Right ventricle myocardium superior (tissue), 1 donor: ENCODE measurements at regions not wholly inside any gene's neighbourhood (a gene's known extent, or its start where the extent isn't known, plus 50 kb on each side); places are given as distances from the start of the nearest gene placed in this dataset.
A peak's percentile ranks its signal among the peaks of the same experiment; 100 is the strongest.
"Not testable (repeated sequence)": the region's sequence is repeated elsewhere in the genome, so short reads cannot be mapped to it uniquely, and the experiment has no call there.

ENCODE experiments used
- ATAC-seq: fragments of 200-7000 bp; cut with Tn5 transposase; one replicate; pipeline ENCODE4 v1.9.1; 2020; ENCODE audit warnings: mild to moderate bottlenecking; ENCODE audit not compliant: poor library complexity
- DNase-seq: peaks from one replicate; pipeline ENCODE4 v3.0.0-alpha.2; 2020
- intact Hi-C: fragments of 100-400 bp; cut with DNase I; formaldehyde crosslinking; loops from one replicate; pipeline ENCODE4 v1.11.2; 2022
- donor health status: DM: no; HTN: yes; CAD: no; lungs with severe emphysema.

DNA sequence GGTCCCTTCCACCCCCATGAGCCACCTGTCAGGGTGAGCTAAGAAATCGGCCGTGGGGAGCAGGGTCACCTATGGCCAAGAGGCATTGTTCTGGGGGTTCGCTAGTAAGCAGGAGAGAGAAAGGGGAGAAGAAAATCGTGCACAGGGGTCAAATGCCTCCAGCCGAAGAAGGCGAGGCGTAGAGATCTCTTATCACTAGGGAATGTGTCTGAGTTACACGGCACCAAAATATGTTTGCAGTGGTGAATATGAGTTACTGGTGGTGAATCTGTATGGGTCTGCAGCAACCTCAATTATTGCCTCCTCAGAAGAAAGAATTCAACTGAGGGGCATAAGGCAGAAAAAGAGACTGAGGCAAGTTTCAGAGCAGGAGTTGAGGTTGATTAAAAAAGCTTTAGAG, 54.2 kb upstream of the RABGAP1L start:
- ATAC-seq (no peak), DNase-seq (no peak)
- intact Hi-C loops, result no loop called here

DNA sequence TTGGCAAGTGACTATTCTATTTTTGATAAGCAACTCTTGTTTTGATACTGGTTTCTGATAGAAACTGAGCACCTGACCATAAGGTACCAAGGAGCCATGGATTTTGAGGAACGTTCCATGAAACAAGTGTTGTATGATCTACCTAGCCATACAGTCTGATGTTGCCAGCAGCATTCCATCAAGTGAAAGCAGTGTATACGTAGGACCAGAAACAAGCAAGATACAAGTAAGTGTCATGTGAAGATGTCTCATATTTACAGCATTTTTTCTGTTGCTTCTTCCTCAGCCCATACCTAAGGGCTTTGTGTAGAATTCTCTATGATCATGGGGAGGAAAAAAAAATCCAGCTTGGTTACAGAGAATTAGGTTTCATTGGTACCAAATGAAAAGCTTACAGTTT, 55.6 kb upstream of the RABGAP1L start:
- ATAC-seq (no peak), DNase-seq (no peak)
- intact Hi-C loops, result no loop called here

DNA sequence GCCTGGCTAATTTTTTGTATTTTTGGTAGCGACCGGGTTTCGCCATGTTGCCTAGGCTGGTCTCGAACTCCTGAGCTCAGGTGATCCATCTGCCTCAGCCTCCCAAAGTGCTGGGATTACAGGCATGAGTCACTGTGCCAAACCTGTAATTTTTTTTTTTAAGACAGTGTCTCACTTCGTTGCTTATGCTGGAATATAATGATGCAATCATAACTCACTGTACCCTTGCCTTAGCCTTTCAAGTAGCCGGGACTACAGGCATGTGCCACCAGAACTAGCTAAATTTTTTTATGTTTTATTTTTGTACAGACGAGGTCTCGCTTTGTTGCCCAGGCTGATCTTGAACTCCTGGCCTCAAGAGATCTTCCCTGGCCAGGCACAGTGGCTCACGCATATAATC, 57.3 kb upstream of the RABGAP1L start:
- ATAC-seq, intact Hi-C loops, DNase-seq: not testable (repeated sequence)

DNA sequence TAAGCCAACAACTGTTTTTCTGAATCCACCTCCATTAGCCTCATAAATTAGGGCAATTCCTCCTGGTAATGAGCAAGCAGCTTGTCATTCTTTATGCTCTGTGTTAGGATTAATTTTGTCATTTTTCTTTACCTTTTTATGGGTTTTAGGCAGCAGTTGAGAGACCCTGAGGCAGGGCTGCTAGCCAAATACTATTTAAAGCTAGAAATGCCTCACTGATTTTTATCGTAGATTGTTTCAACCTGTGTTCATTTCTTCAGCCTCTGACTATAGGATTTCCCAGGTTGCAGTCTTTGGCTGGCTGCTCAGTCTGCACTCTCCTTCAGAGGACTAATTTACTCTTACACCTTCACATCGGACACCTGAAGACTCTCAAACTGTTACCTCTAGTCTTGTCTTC, 61.9 kb upstream of the RABGAP1L start:
- DNase-seq (no peak), ATAC-seq (no peak)
- intact Hi-C loops, result loop anchor here (10.0 kb wide), 1 partner anchor 117 kb away; no protein-coding TSS in a partner anchor

DNA sequence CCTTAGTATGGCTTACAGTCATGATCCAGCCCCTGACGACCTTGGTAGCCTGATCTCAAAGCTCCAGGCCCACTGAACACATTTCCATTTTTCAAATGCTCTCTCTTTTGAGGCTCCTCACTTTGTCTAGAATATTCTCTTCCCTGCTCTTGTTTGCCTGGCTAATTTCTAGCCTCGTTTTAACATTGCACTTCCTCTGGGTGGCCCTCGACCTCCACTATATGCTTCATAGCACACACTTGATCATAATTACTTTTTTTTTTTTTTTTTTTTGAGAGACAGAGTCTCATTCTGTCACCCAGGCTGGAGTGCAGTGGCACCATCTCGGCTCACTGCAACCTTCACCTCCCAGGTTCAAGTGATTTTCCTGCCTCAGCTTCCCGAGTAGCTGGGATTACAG, 65.5 kb upstream of the RABGAP1L start:
- intact Hi-C loops, result loop anchor here (10.0 kb wide), 1 partner anchor 121 kb away; no protein-coding TSS in a partner anchor
- DNase-seq, result not testable (repeated sequence)
- peak; percentile 62 for ATAC-seq

DNA sequence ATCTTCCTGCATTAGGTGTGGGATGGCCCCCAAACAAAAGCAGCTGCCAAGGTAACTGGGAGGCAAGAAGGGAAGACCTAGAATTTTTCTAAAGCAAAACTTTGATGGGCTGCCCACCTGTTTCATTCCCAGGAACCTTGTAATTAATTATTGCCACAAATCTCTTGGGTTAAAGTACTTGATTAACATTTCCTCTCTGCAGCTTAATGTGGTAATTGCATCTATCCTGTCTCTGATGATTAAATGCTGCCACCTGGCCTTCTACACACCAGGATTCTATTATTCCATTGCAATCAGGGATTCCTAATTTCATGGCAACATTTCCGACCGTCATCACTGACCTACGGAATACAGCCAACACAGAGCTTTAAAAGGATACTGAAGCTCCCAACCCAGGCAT, 68.3 kb upstream of the RC3H1 start:
- no peak for ATAC-seq
- intact Hi-C loops, result loop anchor here (10.0 kb wide), 1 partner anchor 124 kb away; no protein-coding TSS in a partner anchor
- DNase-seq, result no peak

DNA sequence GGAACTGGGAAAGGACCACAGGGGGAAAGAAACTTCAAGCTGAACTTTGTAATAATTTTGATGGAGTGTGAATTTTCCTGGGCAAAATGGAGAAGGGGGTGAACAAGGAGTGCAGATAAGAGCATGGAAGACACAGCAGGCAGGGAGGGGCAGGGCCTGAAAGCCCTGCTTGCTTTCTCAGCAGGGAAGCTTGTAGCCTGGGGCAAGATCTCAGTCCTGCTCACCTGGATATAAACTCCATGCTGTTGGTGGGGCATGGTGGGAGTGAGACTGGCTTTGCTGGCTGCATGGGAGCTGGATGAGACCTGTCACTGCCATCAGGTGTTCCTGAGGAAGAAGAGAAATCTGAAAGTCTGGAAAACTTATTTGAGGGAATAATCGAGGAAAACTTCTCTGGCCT, 58.7 kb upstream of the RC3H1 start:
- ATAC-seq (no peak), DNase-seq (no peak)
- intact Hi-C loops, result no loop called here

DNA sequence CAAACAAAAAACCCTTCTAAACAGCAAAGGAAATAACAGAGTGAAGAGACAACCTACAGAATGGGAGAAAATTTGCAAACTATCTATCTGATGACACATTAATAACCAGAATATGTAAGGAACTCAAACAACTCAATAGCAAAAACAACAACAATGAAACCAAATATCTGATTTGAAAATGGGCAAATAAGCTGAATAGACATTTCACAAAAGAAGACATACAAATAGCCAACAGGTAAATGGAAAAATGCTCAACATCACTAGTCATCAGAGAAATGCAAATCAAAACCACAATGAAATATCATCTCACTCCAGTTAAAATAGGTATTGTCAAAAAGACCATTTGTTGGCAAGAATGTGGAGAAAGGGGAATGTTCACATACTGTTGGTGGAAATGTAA, 57.6 kb upstream of the RC3H1 start:
- no peak for ATAC-seq

DNA sequence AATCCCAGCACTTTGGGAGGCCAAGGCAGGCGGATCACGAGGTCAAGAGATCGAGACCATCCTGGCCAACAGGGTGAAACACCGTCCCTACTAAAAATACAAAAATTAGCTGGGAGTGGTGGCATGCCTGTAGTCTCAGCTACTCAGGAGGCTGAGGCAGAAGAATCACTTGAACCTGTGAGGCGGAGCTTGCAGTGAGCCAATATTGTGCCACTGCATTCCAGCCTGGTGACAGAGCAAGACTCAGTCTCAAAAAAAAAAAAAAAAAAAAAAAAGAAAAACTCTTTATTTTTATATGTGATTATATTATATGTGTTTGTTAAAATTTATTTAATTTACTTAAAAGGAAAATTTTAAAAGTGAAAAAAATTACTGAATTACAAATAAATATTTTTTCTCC, 56.8 kb upstream of the RC3H1 start:
- ATAC-seq, DNase-seq: not testable (repeated sequence)
- intact Hi-C loops, result loop anchor here (10.0 kb wide), 1 partner anchor 124 kb away; no protein-coding TSS in a partner anchor

More for the DNA sequence above, 57.6 kb upstream of the RC3H1 start:
- intact Hi-C loops, result loop anchor here (10.0 kb wide), 1 partner anchor 125 kb away; no protein-coding TSS in a partner anchor
- no peak for DNase-seq

DNA sequence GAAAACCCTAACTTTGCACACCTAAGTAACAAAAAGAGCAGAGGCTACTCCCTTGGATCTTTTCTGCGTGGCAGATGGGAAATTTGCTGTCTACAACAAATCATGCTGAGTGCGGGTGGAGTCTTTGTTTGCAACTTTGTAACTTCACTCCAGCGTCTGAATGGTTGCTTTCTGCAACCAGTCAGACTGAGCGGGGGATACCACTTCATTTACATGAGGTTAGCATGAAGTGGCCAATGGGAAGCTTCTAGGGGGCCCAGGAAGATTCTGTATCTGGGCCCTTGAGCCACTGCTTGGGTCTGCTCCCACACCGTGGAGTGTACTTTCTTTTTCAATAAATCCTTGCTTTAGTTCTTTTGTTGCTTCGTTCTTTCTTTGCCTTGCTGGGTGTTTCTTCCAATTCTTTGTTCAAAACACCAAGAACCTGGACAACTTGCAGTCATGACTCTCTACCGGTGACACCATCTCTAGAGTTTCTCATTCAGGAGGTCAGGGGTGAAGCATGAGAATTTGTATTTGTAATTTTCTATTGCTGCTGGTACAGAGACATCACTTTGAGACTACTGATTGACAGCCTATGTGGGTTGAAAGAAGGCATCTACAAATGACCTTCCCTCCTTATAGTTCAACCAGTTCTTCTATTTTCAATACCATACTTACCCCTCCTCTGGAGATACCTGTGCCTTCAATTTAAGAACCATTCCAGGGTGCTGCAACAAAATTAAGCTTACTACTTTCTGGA, 55.8 kb upstream of the RC3H1 start:
- DNase-seq, result no peak
- intact Hi-C loops, result loop anchor here (10.0 kb wide), 1 partner anchor 123 kb away; no protein-coding TSS in a partner anchor
- ATAC-seq, result no peak

DNA sequence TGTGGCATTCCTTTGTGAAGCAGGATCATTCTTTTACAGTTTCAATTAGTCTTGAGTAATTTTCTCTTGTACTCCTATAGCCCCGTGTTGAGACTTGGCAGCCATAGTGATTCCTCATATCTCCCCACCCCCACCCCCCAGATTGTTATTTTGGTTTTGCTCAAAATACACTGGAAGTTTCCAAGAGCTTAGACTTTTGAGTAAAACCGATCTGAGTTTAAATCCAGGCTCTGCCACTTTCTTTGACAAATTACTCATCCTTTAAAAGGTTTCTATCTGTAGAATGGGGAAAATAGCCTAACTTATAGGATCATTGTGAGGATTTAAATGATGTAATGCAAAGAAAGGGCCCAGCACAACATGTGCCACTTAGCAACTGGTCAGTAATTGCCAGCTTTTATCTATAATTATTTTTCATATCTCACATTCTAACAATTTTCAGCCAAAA, 53.1 kb upstream of the RC3H1 start:
- ATAC-seq (no peak), DNase-seq (no peak)
- intact Hi-C loops, result loop anchor here (10.0 kb wide), 1 partner anchor 120 kb away; no protein-coding TSS in a partner anchor

DNA sequence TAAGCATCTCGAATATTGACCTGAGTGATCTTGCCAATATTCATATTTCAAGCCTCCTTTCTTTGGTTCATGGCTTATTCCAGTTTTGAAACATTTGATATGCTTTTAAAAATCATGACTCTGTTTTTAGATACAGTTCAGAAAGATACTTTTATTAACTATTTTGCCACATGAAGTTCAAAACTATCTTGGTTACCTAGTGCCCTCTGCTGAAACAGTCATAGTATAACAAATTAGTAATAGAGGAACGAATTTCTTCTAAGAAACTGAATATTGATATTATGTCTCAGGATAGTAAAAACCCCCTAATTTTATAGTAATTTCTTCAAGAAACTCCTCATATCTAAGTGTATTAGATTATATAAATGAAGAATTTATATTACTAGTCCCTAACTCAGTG, 52.6 kb upstream of the RC3H1 start:
- intact Hi-C loops, result loop anchor here (10.0 kb wide), 1 partner anchor 120 kb away; no protein-coding TSS in a partner anchor
- DNase-seq (no peak), ATAC-seq (no peak)

DNA sequence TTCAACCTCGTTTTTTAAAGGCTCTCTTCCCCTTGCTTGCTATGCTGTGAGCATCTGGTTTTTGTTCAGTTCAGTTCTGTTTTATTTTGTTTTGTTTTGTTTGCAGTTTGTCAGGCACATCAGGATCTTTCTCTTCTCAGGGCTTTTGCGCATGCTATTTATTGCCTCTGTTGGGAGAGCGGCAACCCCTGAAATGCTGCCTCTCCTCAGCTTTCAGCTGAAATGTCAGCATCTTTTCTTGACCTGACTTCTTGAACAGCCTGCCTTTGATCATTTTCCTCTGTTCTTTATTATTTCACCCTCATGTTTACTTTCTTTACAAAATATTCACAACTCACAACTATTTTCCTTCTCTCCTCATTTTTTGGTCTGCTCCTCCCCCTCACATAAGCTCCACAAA, 50.4 kb upstream of the RC3H1 start:
- intact Hi-C loops, result loop anchor here (10.0 kb wide), 1 partner anchor 118 kb away; no protein-coding TSS in a partner anchor
- DNase-seq, result no peak
- no peak for ATAC-seq
